Epithelial cell of esophagus (primary cell): ENCODE measurements at regions not wholly inside any gene's neighbourhood (a gene's known extent, or its start where the extent isn't known, plus 50 kb on each side); places are given as distances from the start of the nearest gene placed in this dataset.

ENCODE experiments used
- DNase-seq: peaks from one replicate; pipeline ENCODE4 v3.0.0; 2010; ENCODE audit warnings: low read depth
- H3K4me3 ChIP-seq: 2 replicates; pipeline ENCODE4 v1.5.1; 2011; ENCODE audit warnings: mild to moderate bottlenecking, low read length, control low read depth
- CTCF ChIP-seq: IDR thresholded peaks from 2 replicates; pipeline ENCODE4 v1.5.1; 2011; ENCODE audit warnings: low read depth, mild to moderate bottlenecking, low read length, control low read depth, inconsistent platforms; ENCODE audit not compliant: insufficient read depth; ENCODE audit errors: missing control alignments

DNA sequence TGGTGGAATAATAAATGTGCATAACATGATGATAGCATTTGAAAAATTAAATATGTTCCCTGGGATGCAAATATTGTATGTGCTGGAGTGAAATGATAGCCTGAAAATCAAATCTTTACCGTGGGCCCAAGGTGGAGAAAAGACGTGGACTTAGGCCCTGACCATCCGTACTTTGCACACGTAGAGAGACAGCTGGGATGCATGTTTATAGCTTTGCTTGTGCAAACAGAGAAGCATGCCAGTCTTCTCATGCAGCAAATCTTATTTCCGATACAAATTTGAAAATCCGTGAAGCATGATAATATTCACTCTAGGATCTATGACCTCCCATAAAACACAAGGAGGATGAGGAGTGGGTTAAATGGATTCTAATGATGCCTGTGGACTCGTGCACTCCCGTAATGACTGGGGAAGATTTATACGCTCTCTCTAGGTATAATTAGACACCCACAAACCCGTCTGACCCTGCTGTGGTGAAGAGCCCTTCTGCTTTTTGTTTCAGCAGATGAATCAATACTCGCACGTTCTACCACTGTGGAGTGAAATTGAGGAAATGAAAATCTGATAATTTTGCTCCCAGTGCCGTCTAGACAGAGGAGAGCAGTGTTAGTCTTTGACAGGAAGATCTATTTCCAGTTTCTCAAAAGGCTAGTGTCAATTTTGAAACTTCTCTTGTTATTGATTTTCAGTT lies 810.3 kb upstream of the SALL3 start:
- H3K4me3 ChIP-seq = no peak overlapping the region
- no peak for DNase-seq
- no peak for TF ChIP-seq CTCF

DNA sequence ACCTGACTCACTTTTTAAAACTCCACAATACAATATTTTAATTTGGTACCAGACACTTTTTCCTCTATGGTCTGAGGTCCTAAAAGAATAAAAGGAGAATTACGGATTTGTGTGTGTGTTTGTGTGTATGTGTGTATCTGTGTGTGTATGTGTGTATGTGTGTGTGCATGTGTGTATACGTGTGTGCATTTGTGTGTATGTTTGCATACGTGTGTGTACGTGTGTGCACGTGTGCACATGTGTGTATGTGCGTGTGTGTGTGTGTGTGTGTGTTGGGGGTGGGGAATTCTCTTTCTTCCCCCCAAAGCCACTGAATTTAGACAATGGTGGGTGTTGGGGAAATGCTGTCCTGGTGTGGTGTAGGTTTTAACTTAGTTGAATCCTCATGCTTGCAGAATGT lies 807.7 kb upstream of the SALL3 start:
- no peak for TF ChIP-seq CTCF
- no peak for DNase-seq
- H3K4me3 ChIP-seq = no peak overlapping the region

GRCh38 chr18:78174737-78175136 lies 804.9 kb upstream of the SALL3 start:
- DNase-seq = no peak
- TF ChIP-seq CTCF = no peak
- H3K4me3 ChIP-seq = no peak overlapping the region

DNA sequence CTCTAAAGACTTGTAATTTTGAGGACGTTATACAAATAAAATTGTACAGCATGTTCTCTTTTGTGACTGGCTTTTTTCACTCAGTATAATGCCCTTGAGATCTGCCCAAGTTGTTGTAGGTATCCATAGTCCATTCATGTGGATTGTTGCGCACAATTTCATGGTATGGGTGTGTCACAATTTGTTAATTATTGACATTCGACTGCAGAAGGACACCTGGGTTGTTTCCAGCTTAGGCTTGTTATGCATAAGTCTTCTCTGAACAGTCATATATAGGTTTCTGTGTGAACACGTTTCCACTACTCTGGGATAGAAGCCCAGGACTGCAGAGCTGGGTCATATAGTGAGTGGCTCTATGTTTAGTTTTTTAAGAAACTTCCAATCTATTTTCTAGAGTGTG lies 800.8 kb upstream of the SALL3 start:
- H3K4me3 ChIP-seq = no peak overlapping the region
- no peak for TF ChIP-seq CTCF
- DNase-seq = no peak

GRCh38 chr18:78180741-78181140 lies 798.9 kb upstream of the SALL3 start:
- no peak overlapping the region for H3K4me3 ChIP-seq
- no peak for TF ChIP-seq CTCF
- no peak for DNase-seq

- no peak overlapping the region for H3K4me3 ChIP-seq
- no peak for TF ChIP-seq CTCF
- DNase-seq = no peak
Measured at GRCh38 chr18:78183815-78184214, 795.8 kb upstream of the SALL3 start.

DNA sequence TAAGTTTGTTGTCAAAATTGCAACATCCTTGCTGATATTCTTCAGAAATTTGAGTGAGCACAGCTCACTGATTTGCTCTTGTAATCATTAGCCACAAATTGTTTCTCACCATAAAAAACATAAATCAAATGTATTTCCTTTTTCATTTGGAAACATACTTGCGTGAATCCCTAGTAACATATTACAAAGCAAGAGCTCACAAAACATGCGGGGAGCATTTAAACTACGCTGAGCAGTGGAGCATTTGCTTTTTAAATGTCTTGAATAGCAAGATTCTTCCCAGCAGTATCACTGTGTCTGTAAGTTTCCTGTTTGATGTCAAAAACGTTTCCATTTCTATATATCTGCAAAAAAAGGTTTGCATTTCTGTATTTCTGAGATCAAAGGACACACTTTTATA lies 788.3 kb upstream of the SALL3 start:
- no peak overlapping the region for H3K4me3 ChIP-seq
- no peak for TF ChIP-seq CTCF
- DNase-seq = no peak
